D341Med (cell line): ENCODE measurements at regions not wholly inside any gene's neighbourhood (a gene's known extent, or its start where the extent isn't known, plus 50 kb on each side); places are given as distances from the start of the nearest gene placed in this dataset.
A peak's percentile ranks its signal among the peaks of the same experiment; 100 is the strongest.
"Not testable (repeated sequence)": the region's sequence is repeated elsewhere in the genome, so short reads cannot be mapped to it uniquely, and the experiment has no call there.

ENCODE experiments used
- DNase-seq: peaks from one replicate; pipeline ENCODE4 v3.0.0; 2012; ENCODE audit warnings: low spot score

GRCh38 chrX:76509775-76510174, 82.3 kb downstream of the MAGEE1 start:
- no peak for DNase-seq

DNA sequence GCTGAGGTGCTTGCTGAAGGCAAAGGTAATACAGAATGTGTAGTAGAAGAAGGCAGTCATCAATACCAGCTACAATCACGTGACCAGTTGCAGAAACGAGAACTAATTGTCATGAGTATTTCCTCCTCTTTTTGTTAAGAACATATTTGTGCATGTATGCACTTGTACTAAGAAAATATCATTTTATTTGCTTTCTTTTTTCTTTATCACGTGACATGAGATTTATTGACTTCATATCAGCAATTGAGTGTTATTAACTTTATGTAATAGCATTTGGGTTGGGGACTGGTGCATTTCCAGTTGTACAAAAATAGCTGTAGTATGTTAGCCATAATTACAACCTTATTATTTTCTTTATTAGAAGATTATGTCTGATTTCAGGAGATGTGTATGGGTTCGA, 90.0 kb downstream of the MAGEE1 start:
- DNase-seq, result no peak

GRCh38 chrX:76520273-76521054, 93.0 kb downstream of the MAGEE1 start:
- no peak for DNase-seq

DNA sequence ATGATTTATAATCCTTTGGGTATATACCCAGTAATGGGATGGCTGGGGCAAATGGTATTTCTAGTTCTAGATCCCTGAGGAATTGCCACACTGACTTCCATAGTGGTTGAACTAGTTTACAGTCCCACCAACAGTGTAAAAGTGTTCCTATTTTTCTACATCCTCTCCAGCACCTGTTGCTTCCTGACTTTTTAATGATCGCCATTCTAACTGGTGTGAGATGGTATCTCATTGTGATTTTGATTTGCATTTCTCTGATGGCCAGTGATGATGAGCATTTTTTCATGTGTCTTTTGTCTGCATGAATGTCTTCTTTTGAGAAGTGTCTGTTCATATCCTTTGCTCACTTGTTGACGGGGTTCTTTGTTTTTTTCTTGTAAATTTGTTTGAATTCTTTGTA, 108.2 kb downstream of the MAGEE1 start:
- DNase-seq, result not testable (repeated sequence)

DNA sequence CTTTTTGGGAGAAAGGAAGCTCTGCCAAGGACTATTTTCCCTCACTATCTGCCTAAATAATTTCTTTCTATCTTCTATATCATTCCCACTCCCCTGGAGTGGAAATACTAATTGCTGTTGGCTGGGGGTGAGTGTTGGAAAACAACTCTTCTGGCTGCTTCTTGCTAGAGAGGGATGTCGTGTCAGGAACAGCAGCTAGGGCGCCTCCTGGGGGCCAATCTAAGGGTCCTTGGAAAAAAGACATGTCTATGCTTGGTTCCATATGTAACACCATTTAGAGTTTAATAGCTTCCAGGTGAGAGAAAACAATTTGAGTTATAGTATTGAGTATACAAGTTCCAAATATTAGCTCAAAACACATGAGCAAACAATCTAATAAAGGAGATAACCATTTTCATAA, 111.3 kb downstream of the MAGEE1 start:
- no peak for DNase-seq

DNA sequence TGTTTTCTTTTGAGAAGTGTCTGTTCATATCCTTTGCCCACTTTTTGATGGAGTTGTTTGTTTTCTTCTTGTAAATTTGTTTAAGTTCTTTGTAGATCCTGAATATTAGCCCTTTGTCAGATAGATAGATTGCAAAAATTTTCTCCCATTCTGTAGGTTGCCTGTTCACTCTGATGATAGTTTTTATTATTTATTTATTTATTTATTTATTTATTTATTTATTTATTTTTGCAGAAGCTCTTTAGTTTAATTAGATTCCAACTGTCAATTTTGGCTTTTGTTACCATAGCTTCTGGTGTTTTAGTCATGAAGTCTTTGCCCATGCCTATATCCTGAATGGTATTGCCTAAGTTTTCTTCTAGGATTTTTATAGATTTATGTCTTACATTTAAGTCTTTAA, 115.9 kb downstream of the MAGEE1 start:
- DNase-seq, result not testable (repeated sequence)

GRCh38 chrX:76550016-76550415, 122.5 kb downstream of the MAGEE1 start:
- DNase-seq, result no peak

- no peak for DNase-seq
Observed at GRCh38 chrX:76555269-76555668, 127.8 kb downstream of the MAGEE1 start.

DNA sequence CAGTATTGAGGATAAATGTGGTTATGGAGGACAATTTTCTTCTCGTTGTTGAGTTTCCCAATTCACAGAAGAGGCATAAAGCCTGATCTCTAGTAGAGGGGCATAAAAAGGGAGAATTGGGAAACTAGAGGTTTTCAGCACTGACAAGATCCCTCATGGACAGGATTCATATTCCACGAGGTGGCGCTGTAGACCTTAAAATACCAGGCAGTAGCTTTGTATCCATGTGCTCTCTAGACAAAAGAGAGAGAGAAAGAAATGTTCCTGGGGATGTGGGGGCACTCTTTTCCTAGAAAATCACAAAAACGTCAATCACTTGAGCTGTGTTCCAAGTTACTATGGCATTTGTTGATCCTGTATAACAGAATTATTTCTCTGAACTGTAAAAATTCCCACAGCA, 128.3 kb downstream of the MAGEE1 start:
- DNase-seq, result peak; percentile 38

DNA sequence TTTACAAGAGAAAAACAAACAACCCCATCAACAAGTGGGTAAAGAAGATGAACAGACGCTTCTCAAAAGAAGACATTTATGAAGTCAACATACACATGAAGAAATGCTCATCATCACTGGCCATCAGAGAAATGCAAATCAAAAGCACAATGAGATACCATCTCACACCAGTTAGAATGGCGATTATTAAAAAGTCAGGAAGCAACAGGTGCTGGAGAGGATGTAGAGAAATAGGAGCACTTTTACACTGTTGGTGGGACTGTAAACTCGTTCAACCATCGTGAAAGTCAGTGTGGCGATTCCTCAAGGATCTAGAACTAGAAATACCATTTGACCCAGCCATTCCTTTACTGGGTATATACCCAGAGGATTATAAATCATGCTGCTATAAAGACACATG, 137.3 kb downstream of the MAGEE1 start:
- not testable (repeated sequence) for DNase-seq

DNA sequence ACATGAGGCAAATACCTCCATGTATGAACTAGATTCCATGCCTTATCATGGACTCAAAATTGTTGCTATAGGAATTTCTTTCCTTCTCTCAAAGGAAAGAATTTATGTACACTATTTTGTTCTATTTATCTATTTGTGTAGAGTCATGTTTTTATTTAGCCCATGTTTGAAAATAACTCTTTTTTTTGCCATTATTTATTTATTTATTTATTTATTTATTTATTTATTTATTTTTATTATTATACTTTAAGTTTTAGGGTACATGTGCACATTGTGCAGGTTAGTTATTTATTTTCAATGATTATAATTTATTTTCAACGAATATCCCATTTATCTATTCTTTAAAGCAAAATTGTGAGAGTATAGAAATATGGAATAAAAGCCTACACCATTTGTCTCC, 177.9 kb downstream of the MAGEE1 start:
- no peak for DNase-seq

- DNase-seq, result no peak
Observed at GRCh38 chrX:76617020-76617419, 189.5 kb downstream of the MAGEE1 start.

- DNase-seq, result no peak
Observed at GRCh38 chrX:76643590-76643989, 216.1 kb downstream of the MAGEE1 start.

GRCh38 chrX:76651369-76651768, 223.9 kb downstream of the MAGEE1 start:
- DNase-seq, result not testable (repeated sequence)

DNA sequence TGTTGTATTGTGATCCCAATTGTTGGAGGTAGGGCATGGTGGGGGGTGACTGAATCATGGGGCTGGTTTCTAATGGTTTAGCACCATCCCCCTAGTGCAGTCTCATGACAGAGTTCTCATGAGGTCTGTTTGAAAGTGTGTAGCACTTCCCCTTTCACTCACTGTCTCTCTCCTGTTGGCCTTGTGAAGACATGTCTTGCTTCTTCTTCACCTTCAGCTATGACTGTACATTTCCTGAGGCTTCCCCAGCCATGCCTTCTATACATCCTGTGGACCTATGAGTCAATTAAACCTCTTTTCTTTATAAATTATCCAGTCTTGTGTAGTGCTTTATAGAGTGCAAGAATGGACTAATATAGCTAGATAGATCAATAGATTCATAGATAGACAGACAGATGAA, 230.0 kb downstream of the MAGEE1 start:
- no peak for DNase-seq
